GM12872 (cell line): ENCODE measurements at regions not wholly inside any gene's neighbourhood (a gene's known extent, or its start where the extent isn't known, plus 50 kb on each side); places are given as distances from the start of the nearest gene placed in this dataset.

Experiments
- TF ChIP-seq, protein P1 (sequence below): IDR thresholded peaks from 3 replicates; pipeline ENCODE4 v1.5.1; 2011; ENCODE audit warnings: low read depth, mild to moderate bottlenecking, low read length, moderate library complexity; ENCODE audit not compliant: insufficient read depth

DNA sequence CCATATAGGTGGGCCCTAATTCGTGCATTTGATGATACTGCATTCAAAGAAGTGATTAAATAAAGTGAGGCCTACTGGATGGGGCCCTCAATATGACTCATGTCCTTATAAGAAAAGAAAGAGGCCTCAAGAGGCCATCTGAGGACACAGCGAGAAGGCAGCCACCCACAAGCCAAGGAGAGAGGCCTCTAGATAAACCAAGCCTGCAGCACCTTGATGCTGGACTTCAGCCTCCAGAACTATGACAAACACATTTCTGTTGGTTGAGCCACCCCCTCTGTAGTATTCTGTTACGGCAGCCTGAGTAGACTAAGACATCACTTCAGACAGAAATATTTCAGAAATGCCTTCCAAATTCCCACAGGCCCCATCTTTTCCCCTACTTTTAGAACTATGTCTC lies 82.5 kb upstream of the PLEKHG1 start:
- TF ChIP-seq, protein P1, sequence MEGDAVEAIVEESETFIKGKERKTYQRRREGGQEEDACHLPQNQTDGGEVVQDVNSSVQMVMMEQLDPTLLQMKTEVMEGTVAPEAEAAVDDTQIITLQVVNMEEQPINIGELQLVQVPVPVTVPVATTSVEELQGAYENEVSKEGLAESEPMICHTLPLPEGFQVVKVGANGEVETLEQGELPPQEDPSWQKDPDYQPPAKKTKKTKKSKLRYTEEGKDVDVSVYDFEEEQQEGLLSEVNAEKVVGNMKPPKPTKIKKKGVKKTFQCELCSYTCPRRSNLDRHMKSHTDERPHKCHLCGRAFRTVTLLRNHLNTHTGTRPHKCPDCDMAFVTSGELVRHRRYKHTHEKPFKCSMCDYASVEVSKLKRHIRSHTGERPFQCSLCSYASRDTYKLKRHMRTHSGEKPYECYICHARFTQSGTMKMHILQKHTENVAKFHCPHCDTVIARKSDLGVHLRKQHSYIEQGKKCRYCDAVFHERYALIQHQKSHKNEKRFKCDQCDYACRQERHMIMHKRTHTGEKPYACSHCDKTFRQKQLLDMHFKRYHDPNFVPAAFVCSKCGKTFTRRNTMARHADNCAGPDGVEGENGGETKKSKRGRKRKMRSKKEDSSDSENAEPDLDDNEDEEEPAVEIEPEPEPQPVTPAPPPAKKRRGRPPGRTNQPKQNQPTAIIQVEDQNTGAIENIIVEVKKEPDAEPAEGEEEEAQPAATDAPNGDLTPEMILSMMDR, result no peak

DNA sequence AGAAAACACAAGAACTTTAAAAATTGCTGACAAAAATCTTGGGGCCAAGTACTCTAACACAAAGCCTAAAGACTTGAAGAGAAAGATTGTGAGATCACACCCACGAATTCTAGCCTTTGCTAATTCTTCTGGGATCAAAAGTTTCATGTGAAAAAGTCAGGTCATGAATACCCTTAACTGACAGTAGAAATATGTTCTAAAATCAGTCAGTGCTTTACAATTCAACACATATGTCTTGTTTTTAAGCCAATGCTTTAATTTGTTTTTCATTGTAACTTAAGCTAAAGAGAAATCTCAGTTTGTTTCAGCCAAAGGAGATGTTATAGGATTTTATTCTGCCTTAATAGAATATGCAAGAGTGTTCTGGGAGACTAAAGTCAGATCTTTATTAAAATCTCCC lies 78.2 kb upstream of the PLEKHG1 start:
- TF ChIP-seq, protein P1, result no peak

DNA sequence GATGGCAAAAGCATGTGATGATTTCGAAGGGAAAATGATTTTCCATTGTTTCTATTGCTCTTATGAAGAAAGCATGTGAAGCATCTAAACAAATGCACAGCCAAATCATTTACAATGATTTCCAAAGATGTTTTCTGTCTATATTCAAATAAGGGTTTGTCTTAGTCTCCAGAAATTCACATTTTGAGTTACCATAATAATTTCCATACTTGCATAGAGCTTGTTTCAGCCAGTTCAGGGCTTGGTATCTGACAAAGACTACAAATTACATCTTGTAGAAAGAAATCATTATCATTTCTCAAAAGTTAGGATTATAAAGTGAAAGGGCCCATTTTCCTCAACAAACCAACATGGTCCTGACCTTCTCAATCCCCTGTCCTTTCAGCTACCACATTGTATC lies 74.4 kb upstream of the PLEKHG1 start:
- TF ChIP-seq, protein P1, result no peak

DNA sequence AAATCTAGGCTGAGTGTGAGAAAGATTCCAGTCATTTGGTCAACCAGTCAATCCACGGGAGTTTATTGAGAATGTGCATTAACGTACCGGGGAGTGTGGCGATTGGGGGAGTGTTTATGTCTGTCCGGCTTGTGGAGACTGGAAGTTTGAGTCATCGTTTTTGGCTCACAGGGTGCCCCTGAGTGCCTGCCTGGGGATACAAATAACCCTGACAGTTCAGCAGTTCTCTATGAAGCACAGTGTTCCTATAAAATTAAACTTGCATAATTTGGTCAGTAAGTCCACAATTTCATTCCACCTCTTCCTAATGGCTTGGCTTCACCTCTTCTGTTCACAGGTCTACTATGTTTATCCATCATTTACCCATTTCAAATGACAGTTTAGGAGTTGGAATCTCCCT lies 72.6 kb upstream of the PLEKHG1 start:
- TF ChIP-seq, protein P1, result no peak

DNA sequence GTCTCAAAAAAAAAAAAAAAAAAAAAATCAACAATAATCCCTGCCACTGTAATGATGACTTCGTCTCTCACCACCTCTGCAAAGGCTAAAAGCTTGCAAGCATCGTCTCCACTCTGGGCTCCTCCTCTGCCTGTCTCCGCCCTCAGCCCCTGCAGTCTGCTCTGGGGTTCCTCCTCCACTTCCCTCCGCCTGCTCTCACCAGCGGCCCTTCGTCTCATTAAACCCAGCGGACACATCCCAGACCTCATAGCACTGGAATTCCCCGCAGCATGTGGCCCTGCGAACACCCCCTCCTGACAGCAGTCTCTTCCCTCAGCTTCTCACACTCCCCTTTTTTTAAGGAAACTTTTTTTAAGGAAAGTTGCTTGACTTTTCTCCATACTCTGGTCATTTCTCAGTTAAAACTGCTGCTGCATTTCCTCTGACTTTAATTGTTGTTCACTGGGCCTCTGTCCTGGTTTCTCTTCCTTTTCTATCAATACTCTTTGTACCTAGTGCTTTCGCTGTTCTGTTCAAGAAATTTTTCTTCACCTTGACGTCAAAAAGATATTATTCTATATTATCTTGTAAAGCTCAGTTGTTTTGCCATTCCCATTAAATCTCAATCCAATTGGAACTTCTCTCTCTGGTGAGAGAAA lies 70.9 kb upstream of the PLEKHG1 start:
- TF ChIP-seq, protein P1, result no peak

DNA sequence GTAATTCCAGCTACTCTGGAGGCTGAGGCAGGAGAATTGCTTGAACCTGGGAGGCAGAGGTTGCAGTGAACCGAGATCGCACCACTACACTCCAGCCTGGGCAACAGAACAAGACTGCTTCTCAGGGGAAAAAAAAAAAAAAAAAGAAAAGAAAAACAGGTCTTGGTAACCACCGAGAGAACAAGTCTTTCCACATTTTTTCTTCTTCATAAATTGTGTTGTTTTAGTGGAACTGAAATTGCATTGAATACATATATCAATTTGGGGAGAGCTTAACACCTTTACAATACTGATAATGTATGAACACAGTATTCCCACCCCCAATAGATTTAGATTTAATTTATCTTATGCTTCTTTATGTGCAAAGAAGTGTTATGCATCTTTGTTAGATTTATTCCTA lies 70.0 kb upstream of the PLEKHG1 start:
- TF ChIP-seq, protein P1, result no peak

DNA sequence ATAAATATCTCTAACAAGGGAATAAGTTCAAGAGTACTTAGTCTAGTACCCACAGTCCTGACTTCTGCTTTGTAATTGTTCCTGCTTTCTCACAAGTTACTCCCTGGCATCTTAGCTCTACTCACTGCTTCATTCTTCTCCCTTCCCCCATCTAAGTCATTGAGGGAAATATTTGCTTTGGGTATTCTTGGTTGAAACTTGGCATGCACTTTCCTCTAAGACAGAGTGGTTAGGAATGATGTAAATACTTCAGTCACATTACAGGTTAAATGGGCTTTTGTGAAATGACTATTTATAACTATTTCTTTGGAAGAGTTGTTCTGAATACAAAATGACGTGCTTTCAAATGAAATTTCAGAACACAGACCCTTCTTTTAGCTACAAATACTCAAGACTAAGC lies 67.7 kb upstream of the PLEKHG1 start:
- TF ChIP-seq, protein P1, result no peak
